G401.6 (cell line): ENCODE measurements at regions not wholly inside any gene's neighbourhood (a gene's known extent, or its start where the extent isn't known, plus 50 kb on each side); places are given as distances from the start of the nearest gene placed in this dataset.
"Not testable (repeated sequence)": the region's sequence is repeated elsewhere in the genome, so short reads cannot be mapped to it uniquely, and the experiment has no call there.

Experiments
- FAIRE-seq: peaks from 2 replicates; lab custom pipeline; 2012; peaks lifted over from hg19 to GRCh38; lab: Jason Lieb, UNC

DNA sequence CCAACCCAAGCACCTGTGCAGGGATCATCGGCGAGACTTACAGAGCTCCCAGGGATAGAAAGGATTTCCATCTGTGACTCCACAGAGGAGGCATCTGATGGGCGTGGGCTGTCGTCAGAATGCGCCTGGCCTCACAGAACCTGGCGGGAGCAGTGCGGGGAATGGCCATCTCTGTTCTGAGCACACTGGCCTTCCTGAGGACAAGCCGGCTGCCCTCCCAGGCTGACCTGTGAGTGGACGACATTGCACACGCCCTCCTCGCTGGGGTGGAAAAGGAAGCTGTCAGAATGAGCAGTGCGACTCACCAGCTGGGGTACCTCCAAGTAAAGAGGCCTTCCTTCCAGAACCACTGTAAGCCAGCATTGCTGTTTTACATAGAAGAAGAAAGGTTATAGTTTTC, 234.6 kb upstream of the PITRM1 start:
- no peak for FAIRE-seq

DNA sequence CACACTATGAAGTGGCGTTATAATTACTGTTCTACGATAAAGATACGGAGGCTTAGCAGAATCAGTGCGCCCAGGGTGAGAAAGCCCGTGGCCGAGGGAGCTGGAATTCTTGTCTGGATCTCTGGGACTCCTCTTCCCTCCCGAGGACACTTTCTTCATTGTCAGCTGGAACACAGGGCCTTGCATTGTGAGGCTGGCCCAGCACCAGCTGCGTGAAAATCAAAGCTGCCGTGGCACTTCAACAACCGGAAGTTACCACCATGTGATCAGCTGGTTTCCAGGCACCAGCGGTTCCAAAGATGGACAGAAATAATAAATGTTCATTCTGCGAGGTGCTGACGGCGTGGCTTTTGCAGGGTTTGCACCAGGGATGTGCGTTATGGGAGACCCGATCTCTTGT, 234.0 kb upstream of the PITRM1 start:
- FAIRE-seq: no peak

DNA sequence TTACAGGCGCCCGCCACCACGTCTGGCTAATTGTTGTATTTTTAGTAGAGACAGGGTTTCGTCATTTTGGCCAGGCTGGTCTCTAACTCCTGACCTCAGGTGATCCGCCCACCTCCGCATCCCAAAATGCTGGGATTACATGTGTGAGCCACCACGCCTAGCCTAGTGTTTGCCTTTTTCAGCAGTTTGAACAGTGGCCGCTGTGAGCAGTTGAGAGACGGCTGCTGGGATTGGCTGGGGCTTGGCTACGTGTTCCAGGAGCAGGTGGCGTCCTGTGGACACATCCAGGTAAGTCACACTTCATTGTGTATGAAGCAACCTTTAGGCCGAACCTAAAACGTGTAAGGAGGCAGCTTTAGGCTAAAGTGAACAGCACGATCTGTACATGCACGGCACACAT, 231.8 kb upstream of the PITRM1 start:
- FAIRE-seq: no peak

DNA sequence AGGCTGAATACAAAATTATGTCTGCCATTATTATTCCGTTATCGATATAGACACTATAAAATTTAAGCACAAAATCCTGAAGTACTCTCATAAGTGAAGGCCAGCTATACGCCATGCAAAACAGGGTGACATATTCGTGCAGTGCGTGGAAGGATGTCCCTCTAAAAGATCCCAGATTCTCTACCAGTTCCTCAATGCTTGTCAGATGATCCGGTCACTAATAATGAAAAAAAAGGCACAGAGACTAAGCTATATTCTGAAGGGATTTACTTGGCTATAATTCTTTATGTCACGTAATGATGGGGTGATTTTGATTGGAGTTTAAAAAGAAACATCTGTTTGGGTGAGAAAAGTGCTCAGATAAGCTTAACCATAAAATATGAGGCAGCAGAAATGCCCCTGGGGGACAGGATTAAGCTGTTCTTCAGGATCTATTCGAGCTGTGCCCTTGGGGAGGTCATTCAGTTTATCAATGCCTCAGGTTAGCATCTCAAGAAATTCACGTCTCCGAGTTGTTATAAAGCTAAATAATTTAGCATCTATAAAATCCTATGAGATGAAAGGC, 229.7 kb upstream of the PITRM1 start:
- no peak for FAIRE-seq

DNA sequence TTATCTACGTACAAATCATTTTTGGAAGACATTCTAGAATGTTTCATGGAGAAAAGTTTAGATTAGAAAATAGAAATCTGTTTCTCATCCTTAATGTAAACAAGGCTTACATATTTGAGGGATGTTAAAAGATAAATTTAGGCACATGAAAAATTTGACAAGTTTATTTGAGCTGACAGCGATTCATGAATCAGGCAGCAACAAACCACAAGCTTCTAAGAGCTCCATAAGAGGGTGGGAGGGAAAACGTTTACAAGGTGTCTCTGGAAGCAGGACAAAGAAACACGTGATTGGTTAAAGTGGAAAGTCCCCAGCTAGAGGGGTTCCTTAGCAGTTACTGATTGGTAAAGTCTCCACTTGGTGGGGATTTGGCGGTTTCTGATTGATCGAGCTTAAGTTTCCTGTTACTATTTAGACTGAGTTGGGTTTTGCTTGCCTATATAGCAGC, 228.9 kb upstream of the PITRM1 start:
- FAIRE-seq: no peak

DNA sequence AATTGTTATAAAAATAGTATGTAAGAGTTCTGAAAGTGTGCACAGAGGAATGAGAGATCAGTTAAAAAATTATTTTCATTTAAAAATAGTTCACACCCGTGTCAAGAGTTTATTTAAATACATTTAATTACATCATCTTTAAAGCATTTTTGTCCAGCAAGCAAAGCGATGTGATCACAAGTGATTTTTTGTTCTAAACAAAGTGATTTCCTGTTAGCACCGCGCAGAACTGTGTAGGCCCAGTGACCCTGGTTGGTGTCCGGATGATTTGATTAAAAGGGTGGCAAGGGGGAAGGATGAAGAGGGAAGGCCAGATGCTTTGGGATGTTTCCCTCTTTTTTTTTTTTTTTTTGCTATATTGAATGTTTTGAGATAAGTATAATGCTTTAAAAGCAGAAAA, 227.8 kb upstream of the PITRM1 start:
- no peak for FAIRE-seq

DNA sequence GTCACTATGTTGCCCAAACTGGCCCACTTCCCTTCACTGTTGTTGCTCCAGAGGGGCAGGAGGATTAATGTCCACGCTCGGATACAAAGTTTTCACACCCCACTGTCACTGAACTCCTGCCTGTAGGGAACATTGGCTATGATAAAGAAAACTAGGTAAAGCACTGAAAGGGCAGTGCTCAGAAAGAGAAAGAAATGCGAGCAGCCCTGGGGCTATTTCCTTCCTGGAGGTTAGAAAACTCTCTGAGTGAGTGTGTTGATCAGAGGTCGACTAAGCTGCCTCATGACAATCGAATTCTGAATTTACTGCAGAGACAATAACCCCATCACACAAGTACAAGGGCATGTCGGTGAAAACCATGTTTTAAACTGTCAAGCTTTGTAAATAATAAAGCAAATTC, 227.2 kb upstream of the PITRM1 start:
- FAIRE-seq: no peak

DNA sequence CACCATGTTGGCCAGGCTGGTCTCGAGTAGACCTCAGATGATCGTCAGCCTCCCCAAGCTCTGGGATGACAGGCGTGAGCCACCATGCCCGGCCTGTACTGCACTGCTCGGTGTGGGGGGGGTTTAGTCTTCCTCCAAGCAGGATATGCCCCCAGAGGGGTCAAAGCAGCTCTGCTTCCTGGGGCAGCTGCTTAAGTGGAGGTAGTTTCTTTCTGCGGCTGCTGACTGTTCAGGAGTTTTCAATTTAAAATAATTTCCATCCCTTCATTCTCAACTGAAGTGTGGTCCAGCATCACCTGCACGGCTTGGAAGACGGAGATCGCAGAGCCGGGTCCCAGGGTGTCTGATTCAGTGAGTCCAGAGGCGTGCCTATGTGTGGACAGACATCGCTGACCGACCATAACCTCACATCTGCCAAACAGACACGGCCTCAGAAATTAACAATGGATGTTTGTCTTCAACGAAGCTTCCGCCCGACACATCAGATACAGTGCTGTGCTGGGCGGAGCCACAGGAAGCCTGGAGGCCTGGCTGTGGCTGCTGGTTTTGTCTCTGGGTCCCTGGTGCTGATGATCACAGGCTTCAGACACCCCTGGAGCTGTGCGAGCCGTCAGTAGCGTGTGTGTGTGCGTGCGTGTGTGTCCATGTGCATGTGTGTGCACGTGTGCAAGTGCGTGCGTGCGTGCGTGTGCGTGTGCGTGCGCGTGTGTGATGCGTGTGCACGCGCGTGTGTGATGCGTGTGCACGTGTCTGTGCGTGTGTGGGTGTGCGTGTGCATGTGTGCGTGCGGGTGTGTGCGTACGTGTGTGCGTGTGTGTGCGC, 226.5 kb upstream of the PITRM1 start:
- FAIRE-seq: no peak

DNA sequence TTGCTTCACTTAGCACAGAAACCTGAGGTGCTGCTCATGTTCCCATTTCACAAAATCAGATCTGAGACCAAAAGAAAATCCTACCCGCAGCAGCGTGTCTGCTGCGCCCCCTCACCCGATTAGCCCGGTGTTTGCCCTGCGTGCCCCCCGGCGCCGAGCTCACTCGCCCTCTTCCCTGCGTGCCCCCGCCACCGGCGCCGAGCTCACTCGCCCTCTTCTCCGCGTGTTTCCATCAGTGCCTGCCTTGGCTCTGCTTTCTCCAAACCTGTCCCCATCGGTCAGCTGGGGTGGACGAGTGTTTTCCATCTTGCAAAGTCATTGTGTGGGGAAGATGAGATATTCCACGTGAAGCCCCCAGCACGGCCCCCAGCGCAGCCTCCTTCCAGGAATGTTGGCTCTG, 225.3 kb upstream of the PITRM1 start:
- no peak for FAIRE-seq

DNA sequence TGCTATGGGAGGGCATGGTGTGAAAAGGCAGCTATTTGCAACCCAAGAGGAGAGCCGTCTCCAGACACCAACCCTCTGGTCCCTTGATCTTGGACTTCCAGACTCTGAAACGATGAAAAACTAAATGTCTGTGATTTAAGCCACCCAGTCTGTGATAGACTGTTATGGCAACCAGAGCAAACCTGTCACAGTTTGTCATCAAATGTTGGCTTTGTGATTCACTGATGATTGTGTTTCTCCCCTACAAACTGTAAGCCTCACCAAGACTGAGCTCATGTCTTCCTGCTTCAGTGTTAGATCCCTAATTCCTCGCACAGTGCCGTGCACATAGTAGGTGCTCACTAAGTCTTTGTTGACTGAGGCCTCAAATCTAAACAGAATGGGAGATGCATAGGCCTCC, 224.6 kb upstream of the PITRM1 start:
- no peak for FAIRE-seq

DNA sequence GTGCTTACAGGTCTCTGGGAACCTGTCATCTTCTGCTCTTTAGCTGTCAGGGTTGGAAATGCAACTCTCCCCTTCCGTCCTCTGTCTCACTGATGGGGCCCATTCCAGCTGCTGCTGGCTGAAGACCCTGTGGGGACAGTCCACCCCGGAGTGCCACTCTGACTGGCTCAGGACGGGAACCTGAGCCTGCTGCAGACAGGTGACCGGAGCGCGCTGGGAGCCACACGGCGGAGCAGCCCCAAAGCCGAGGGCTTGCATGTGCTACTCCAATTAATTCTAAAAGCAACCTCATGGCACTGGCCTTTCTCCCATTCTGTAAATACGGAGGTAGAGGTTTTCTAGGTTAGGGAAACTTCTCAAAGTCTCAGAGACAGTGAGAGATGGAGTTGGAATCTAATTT, 223.5 kb upstream of the PITRM1 start:
- no peak for FAIRE-seq

DNA sequence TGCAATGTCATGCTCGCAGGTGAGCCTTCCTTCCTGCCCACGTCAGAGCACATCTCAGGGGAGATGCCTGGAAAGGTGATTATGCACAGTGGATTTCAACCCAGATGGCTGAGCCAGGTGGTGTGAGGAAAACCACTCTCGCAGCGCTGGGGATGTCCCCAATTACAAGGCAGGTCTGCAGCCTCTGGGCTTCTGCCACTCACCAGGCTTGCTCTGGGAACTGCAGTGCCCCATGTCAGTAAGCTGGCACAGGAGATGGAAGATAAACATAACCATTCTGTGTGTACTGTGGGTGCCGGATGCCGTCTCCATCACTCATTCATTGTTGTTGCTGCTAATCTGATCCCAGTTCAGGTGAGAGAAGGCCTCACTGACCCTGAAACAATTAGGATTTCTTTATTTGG, 222.9 kb upstream of the PITRM1 start:
- no peak for FAIRE-seq

DNA sequence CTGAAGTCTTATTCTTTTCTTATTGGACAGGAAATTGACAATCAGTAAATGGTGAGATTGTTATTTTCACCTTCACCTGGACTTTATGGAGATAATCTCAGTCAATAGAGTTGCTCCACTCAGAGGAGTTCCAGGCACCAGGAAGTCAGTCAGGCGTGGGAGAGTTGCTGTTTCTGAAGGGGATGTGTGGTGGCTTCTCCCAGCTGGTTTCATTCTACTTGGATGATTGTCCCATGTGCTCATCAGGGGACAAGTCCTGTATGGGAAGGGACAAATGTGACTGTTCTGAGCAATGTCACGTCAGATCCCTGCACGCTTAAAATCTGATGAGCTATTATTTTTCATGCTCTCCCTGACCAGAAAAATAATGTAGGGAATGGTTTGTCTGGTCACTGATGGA, 222.5 kb upstream of the PITRM1 start:
- FAIRE-seq: no peak

DNA sequence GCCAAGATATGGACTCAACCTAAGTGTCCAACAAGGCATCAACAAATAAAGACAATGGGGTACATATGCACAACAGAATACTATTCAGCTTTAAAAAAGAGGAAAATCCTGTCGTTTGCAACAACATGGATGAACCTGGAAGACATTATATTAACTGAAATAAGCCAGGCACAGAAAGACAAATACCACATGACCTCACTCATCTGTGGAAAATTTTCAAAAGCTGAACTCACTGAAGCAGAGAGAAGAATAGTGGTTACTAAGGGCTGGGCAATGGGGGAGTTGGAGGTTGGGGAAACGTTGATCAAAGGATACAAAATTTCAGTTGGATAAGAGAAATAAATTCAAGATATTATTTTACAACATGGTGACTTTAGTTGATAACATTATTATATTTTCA, 221.4 kb upstream of the PITRM1 start:
- no peak for FAIRE-seq

DNA sequence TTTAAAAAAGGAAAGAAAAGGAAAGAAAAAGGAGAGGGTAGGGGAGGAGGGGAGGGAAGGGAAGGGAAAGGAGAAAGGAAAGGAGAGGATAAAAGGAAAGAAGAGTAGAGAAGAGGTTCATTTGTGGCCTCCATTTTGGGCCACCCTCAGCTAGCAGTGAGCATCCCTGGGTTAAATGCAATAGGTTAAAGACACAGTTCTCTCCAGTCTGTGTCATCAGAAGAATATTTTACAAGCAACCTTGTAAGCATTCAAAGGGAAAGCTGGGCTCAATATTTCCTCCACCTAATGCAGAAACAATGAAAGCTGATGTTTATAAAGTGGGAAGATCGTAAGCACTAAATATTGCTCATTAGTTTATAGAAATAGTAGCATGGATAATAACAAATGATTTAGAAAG, 219.1 kb upstream of the PITRM1 start:
- FAIRE-seq: no peak

DNA sequence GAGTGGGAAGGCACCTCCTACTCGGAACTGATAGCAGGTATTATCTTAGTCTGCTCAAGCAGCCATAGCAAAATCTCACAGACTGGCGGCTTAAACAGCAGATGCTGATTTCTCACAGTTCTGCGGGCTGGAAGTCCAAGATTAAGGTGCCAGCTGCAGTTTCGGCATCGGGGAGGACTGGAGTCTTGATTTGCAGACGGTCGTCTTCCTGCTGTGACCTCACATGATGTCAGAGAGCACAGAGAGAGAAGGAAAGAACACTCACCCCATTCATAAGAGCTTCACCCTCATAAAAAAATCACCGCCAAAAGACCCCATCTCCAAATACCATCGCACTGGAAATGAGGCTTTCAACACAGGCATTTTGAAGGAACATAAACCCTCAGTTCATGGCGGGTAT, 216.5 kb upstream of the PITRM1 start:
- no peak for FAIRE-seq

DNA sequence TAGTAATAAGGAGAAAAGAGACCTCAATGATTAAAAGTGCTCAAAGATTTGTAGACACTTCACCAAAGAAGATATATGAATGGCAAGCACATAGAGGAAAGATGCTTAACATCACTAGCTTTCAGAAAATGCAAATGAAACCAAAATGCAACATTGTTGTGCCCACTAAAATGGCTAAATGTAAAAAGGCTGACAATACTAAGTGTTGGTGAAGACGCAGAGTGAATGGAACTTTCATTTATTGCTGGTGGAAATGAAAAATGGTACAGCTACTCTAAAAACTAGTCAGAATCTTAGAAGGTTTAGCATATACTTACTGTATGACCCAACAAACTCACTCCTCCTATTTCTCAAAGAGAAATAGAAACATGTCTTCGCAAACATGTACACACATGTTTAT, 212.9 kb upstream of the PITRM1 start:
- FAIRE-seq: no peak

DNA sequence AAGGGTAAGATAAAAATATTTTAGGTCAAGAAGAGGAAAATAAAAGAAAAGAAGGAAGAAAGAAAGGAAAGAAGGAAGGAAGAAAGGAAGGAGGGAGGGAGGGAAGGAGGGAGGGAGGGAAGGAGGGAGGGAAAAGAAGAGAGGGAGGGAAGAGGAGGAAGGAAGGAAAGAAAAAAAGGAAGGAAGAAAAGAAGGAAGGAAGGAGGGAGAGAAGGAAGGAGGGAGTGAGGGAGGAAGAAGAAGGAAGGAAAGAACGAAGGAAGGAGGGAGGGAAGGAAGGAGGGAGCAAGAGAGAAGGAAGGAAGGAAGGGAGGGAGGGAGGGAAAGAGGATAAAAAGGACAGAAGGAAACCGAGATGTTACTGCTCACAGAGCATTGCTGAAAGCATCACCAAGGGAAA, 209.5 kb upstream of the PITRM1 start:
- FAIRE-seq: no peak

DNA sequence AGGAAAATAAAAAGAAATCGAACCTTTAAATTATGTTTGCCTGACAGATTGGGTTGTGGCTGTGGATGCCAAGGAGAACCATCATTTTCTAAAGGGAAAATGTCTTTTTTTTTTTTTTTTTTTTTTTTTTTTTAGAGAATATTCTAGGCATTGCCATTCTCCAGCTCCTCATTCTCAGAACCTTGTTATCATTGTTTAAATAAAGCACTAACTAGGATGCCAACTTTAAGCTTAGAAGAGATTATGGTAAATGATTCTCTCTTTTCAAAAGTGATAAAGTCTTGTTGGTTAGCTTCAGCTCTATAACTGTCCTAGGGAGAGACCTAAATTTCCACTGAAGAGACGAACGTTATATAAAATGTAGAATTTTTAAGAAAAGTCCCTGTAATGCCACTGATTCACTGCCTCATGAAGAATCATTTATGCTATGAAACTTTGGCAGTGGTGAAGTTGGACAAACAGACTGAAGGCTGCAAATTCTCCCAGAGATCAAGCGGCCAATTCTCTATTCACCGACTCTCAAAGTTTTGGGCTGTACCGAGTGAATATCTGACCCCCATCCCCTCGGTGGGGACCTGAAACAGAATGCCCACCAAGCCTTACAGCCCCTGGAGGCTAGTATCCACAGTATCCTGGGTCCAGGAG, 207.9 kb upstream of the PITRM1 start:
- no peak for FAIRE-seq

DNA sequence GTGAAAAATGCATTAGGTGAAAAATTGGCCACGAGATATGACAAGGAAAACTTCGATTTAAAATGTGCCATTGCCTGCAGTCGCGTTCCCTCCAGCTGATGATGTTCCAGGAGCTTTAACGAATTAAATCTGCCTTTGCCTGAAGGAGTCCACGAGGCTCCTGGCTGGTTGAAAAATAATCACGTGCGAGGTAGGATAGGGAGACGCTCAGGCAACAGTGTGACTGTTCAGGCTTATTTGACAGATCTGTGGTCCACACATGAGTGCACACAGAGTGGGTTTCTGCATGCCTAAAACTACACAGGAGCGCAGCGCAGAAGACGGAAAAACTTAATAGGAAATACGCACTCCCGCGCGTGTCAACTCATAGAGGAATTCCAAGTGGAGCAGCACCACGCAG, 204.0 kb upstream of the PITRM1 start:
- FAIRE-seq: no peak

DNA sequence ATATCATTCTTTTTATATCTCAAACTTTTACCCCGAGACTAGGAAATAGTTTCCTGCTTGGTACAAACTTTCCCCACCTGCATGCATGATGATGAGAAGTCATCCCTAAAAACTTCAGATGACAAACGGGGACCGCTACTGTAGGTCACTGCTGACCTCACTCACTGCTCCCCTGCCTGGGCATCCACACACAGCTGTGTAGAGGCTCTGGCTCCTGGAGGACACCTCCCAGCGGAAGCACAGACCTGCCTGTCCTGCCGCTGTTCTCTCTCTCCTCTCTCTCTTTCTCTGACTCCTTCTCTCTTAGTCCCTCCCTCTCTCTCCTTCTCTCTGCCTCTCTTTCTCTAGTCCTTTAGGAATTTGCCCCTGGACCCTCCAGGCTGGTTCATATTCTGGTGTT, 202.9 kb upstream of the PITRM1 start:
- no peak for FAIRE-seq

DNA sequence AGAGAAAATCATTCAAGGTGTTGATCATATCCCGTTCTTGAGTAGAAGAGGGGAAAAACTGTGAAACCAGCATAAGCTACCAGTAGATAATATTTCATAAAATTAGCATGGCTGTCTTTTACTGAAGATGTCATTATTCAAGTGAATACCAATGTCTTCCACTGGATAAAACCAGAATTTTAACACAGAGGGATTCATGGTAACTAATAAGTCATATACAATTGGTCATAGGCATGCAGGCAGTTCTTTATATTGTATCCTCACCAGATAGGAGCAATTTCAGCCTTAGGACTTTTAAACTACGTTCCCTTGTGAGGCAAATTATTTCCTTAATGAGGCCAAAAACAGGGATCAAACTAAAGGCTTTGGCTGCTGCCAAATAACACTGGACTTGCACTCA, 202.3 kb upstream of the PITRM1 start:
- FAIRE-seq: no peak

DNA sequence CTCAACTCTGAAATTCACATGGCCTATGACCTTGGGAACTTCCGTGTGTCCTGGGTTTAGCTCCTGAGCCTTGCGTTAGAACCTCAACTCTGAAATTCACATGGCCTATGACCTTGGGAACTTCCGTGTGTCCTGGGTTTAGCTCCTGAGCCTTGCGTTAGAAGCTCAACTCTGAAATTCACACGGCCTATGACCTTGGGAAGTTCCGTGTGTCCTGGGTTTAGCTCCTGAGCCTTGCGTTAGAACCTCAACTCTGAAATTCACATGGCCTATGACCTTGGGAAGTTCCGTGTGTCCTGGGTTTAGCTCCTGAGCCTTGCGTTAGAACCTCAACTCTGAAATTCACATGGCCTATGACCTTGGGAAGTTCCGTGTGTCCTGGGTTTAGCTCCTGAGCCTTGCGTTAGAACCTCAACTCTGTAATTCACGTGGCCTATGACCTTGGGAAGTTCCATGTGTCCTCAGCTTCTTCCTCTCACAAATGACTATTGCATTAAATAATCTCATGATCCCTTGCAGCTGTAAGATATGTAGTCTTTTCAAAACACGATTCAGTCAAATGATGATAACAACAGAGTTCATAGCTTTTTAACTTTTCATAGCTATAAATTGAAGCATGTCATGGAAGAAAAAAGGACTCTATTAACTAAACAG, 200.9 kb upstream of the PITRM1 start:
- FAIRE-seq: not testable (repeated sequence)
